A673 (cell line): ENCODE measurements at regions not wholly inside any gene's neighbourhood (a gene's known extent, or its start where the extent isn't known, plus 50 kb on each side); places are given as distances from the start of the nearest gene placed in this dataset.

Source experiments
- BruUV-seq: library from RNA; stranded (reverse); fragments of 400-500 nt; replicated peaks from 2 replicates; lab custom pipeline; 2021; lab: Mats Ljungman, UMichigan
- CTCF ChIA-PET: fragments of 300-600 bp; sonication (Branson Sonifier 250); formaldehyde crosslinking; loops from one replicate; lab custom pipeline; 2022; ENCODE audit warnings: antibody characterized with exemption; lab: Charles Lee
- POLR2A ChIA-PET: fragments of 300-600 bp; sonication (Branson Sonifier 250); formaldehyde crosslinking; loops from one replicate; lab custom pipeline; 2022; ENCODE audit warnings: antibody characterized with exemption; ENCODE audit not compliant: low non-redundant PET; lab: Charles Lee
- DNase-seq: peaks from one replicate; pipeline ENCODE4 v3.0.0-alpha.2; 2015; ENCODE audit warnings: low spot score
- H3K27ac ChIP-seq: fragments of 200-600 bp; sonication (generic); 2 replicates; pipeline ENCODE4 v1.5.1; 2016; ENCODE audit warnings: mixed run types, low read depth, mild to moderate bottlenecking, mixed read lengths, antibody characterized with exemption, low read length; ENCODE audit not compliant: poor library complexity, severe bottlenecking
- H3K27me3 ChIP-seq: fragments of 200-600 bp; sonication (generic); replicated peaks from 2 replicates; pipeline ENCODE4 v1.6.1; 2017; ENCODE audit warnings: mixed run types, low read depth, mild to moderate bottlenecking, mixed read lengths, antibody characterized with exemption, low read length; ENCODE audit not compliant: insufficient read depth, poor library complexity
- H3K36me3 ChIP-seq: fragments of 200-600 bp; sonication (generic); 2 replicates; pipeline ENCODE4 v1.6.1; 2016; ENCODE audit warnings: mixed run types, mild to moderate bottlenecking, mixed read lengths, antibody characterized with exemption, low read length; ENCODE audit not compliant: insufficient read depth, poor library complexity, severe bottlenecking
- H3K4me1 ChIP-seq: fragments of 200-600 bp; sonication (generic); 2 replicates; pipeline ENCODE4 v1.6.1; 2017; ENCODE audit warnings: mixed run types, mild to moderate bottlenecking, mixed read lengths, antibody characterized with exemption, low read length; ENCODE audit not compliant: insufficient read depth, poor library complexity, severe bottlenecking
- H3K4me3 ChIP-seq: fragments of 200-600 bp; sonication (generic); 2 replicates; pipeline ENCODE4 v1.5.1; 2016; ENCODE audit warnings: low read depth, mixed run types, mild to moderate bottlenecking, mixed read lengths, low read length; ENCODE audit not compliant: poor library complexity, severe bottlenecking
- H3K9me3 ChIP-seq: fragments of 200-600 bp; sonication (generic); 2 replicates; pipeline ENCODE4 v1.6.1; 2016; ENCODE audit warnings: mixed run types, low read depth, mild to moderate bottlenecking, mixed read lengths, antibody characterized with exemption, low read length; ENCODE audit not compliant: poor library complexity, severe bottlenecking
- CTCF ChIP-seq: fragments of 300-800, 200-600 bp; sonication (generic); conservative IDR thresholded peaks from 2 replicates; pipeline ENCODE4 v1.5.1; 2017; ENCODE audit warnings: low read depth, mild to moderate bottlenecking, antibody characterized with exemption, low read length, moderate library complexity, mixed read lengths
- EZH2 ChIP-seq: fragments of 200-600 bp; sonication (generic); IDR thresholded peaks from 2 replicates; pipeline ENCODE4 v1.6.1; 2017; ENCODE audit warnings: borderline replicate concordance, low read depth, mild to moderate bottlenecking, mixed read lengths, antibody characterized with exemption, low read length; ENCODE audit not compliant: poor library complexity, severe bottlenecking
- intact Hi-C: fragments of 100-400 bp; cut with micrococcal nuclease; formaldehyde crosslinking; loops from one replicate; pipeline ENCODE4 v1.10.0; 2022; ENCODE audit not compliant: unreplicated experiment

- no peak for DNase-seq
- TF ChIP-seq CTCF (no peak), EZH2 (no peak)
- H3K27me3 ChIP-seq, result no peaks in the 10 kb centered on the region
- intact Hi-C loops, result no loop called here
- no peaks in the 10 kb centered on the region for H3K36me3 ChIP-seq
- H3K9me3 ChIP-seq, result no peaks in the 10 kb centered on the region
- BruUV-seq, result no TSS peak
- no peak overlapping the region for H3K27ac ChIP-seq
- no peak overlapping the region for H3K4me3 ChIP-seq
- peaks cover 5% of the 10 kb centered on the region for H3K4me1 ChIP-seq
- ChIA-PET POLR2A (no interaction called here), CTCF (no interaction called here)
Measured at GRCh38 chr13:37481885-37482227, 116.7 kb downstream of the POSTN start.

- DNase-seq, result no peak
- CTCF ChIA-PET, result no interaction called here
- Histone ChIP-seq H3K4me3 (no peak overlapping the region), H3K36me3 (no peaks in the 10 kb centered on the region), H3K4me1 (peaks cover 5% of the 10 kb centered on the region), H3K9me3 (no peaks in the 10 kb centered on the region), H3K27ac (no peak overlapping the region), H3K27me3 (no peaks in the 10 kb centered on the region)
- BruUV-seq, result no TSS peak
- intact Hi-C loops, result no loop called here
- POLR2A ChIA-PET, result no interaction called here
- TF ChIP-seq CTCF (no peak), EZH2 (no peak)
Measured at GRCh38 chr13:37481011-37481884, 117.3 kb downstream of the POSTN start.

GRCh38 chr13:37479916-37480315 lies 118.7 kb downstream of the POSTN start:
- peaks cover 5% of the 10 kb centered on the region for H3K4me1 ChIP-seq
- H3K4me3 ChIP-seq, result no peak overlapping the region
- BruUV-seq, result no TSS peak
- DNase-seq, result no peak
- H3K36me3 ChIP-seq, result no peaks in the 10 kb centered on the region
- POLR2A ChIA-PET, result no interaction called here
- no peak for TF ChIP-seq CTCF
- TF ChIP-seq EZH2, result no peak
- no peaks in the 10 kb centered on the region for H3K27me3 ChIP-seq
- no peaks in the 10 kb centered on the region for H3K9me3 ChIP-seq
- CTCF ChIA-PET, result no interaction called here
- intact Hi-C loops, result no loop called here
- no peak overlapping the region for H3K27ac ChIP-seq
